Activated CD4-positive, alpha-beta T cell treated with anti-CD3 and anti-CD28 coated beads, Interleukin-2, amount 10 ng/mL, durations not matched to agents 24 days and 14 days (primary cell): ENCODE measurements at regions not wholly inside any gene's neighbourhood (a gene's known extent, or its start where the extent isn't known, plus 50 kb on each side); places are given as distances from the start of the nearest gene placed in this dataset.

Experiments
- DNase-seq: peaks from one replicate; pipeline ENCODE4 v3.0.0; 2022
- H3K27ac Mint-ChIP-seq: one replicate; pipeline ENCODE4 v1.8.0; 2022; ENCODE audit warnings: mild to moderate bottlenecking, mixed read lengths
- H3K27me3 Mint-ChIP-seq: one replicate; pipeline ENCODE4 v1.8.0; 2022; ENCODE audit warnings: mixed read lengths
- H3K36me3 Mint-ChIP-seq: one replicate; pipeline ENCODE4 v1.8.0; 2022; ENCODE audit warnings: low read depth, mild to moderate bottlenecking, mixed read lengths
- H3K4me1 Mint-ChIP-seq: one replicate; pipeline ENCODE4 v1.8.0; 2021; ENCODE audit warnings: mixed read lengths
- H3K4me3 Mint-ChIP-seq: one replicate; pipeline ENCODE4 v1.8.0; 2022; ENCODE audit warnings: mild to moderate bottlenecking, moderate library complexity, mixed read lengths
- H3K9me3 Mint-ChIP-seq: one replicate; pipeline ENCODE4 v1.8.0; 2021; ENCODE audit warnings: mixed read lengths
- intact Hi-C: fragments of 100-400 bp; cut with micrococcal nuclease; formaldehyde crosslinking; loops from one replicate; pipeline ENCODE4 v1.15.1; 2023

- no peak for DNase-seq
- Mint-ChIP-seq H3K27ac (no peak overlapping the region), H3K9me3 (no peaks in the 10 kb centered on the region), H3K36me3 (no peaks in the 10 kb centered on the region), H3K27me3 (peaks cover 10% of the 10 kb centered on the region), H3K4me3 (no peak overlapping the region), H3K4me1 (no peaks in the 10 kb centered on the region)
- intact Hi-C loops: no loop called here
Observed at GRCh38 chr2:173631127-173631460, 276.4 kb downstream of the CDCA7 start.

GRCh38 chr2:173644146-173644545, 289.5 kb downstream of the CDCA7 start:
- Mint-ChIP-seq H3K9me3 (no peaks in the 10 kb centered on the region), H3K4me1 (no peaks in the 10 kb centered on the region), H3K4me3 (no peak overlapping the region), H3K27ac (no peak overlapping the region), H3K36me3 (no peaks in the 10 kb centered on the region), H3K27me3 (peaks cover 7% of the 10 kb centered on the region)
- no peak for DNase-seq
- intact Hi-C loops: no loop called here

- no peaks in the 10 kb centered on the region for H3K9me3 Mint-ChIP-seq
- intact Hi-C loops: no loop called here
- no peak overlapping the region for H3K4me3 Mint-ChIP-seq
- no peaks in the 10 kb centered on the region for H3K4me1 Mint-ChIP-seq
- H3K27me3 Mint-ChIP-seq: no peaks in the 10 kb centered on the region
- no peak overlapping the region for H3K27ac Mint-ChIP-seq
- no peak for DNase-seq
- no peaks in the 10 kb centered on the region for H3K36me3 Mint-ChIP-seq
Observed at GRCh38 chr2:173647681-173648311, 293.1 kb downstream of the CDCA7 start.

- H3K27me3 Mint-ChIP-seq: no peaks in the 10 kb centered on the region
- DNase-seq: no peak
- no peak overlapping the region for H3K27ac Mint-ChIP-seq
- no peaks in the 10 kb centered on the region for H3K4me1 Mint-ChIP-seq
- H3K9me3 Mint-ChIP-seq: no peaks in the 10 kb centered on the region
- no peaks in the 10 kb centered on the region for H3K36me3 Mint-ChIP-seq
- no peak overlapping the region for H3K4me3 Mint-ChIP-seq
- intact Hi-C loops: no loop called here
Observed at GRCh38 chr2:173648816-173649215, 294.1 kb downstream of the CDCA7 start.

GRCh38 chr2:173649527-173650219, 295.0 kb downstream of the CDCA7 start:
- Mint-ChIP-seq H3K4me1 (no peaks in the 10 kb centered on the region), H3K36me3 (no peaks in the 10 kb centered on the region), H3K27me3 (no peaks in the 10 kb centered on the region), H3K4me3 (no peak overlapping the region), H3K9me3 (no peaks in the 10 kb centered on the region), H3K27ac (no peak overlapping the region)
- no peak for DNase-seq
- intact Hi-C loops: no loop called here

GRCh38 chr2:173651891-173652290, 297.2 kb downstream of the CDCA7 start:
- Mint-ChIP-seq H3K36me3 (no peaks in the 10 kb centered on the region), H3K4me3 (no peak overlapping the region), H3K27ac (no peak overlapping the region), H3K4me1 (no peaks in the 10 kb centered on the region), H3K9me3 (no peaks in the 10 kb centered on the region), H3K27me3 (peaks cover 3% of the 10 kb centered on the region)
- intact Hi-C loops: no loop called here
- DNase-seq: no peak

- H3K36me3 Mint-ChIP-seq: no peaks in the 10 kb centered on the region
- no peak for DNase-seq
- H3K27me3 Mint-ChIP-seq: peaks cover 3% of the 10 kb centered on the region
- no peak overlapping the region for H3K4me3 Mint-ChIP-seq
- H3K4me1 Mint-ChIP-seq: no peaks in the 10 kb centered on the region
- intact Hi-C loops: no loop called here
- no peaks in the 10 kb centered on the region for H3K9me3 Mint-ChIP-seq
- H3K27ac Mint-ChIP-seq: no peak overlapping the region
Observed at GRCh38 chr2:173652311-173652710, 297.6 kb downstream of the CDCA7 start.

- Mint-ChIP-seq H3K36me3 (no peaks in the 10 kb centered on the region), H3K27me3 (peaks cover 3% of the 10 kb centered on the region), H3K9me3 (no peaks in the 10 kb centered on the region), H3K4me1 (no peaks in the 10 kb centered on the region), H3K4me3 (no peak overlapping the region), H3K27ac (no peak overlapping the region)
- intact Hi-C loops: no loop called here
- DNase-seq: no peak
Observed at GRCh38 chr2:173652767-173653431, 298.2 kb downstream of the CDCA7 start.

- no peak overlapping the region for H3K27ac Mint-ChIP-seq
- H3K4me3 Mint-ChIP-seq: no peak overlapping the region
- H3K27me3 Mint-ChIP-seq: peaks cover 3% of the 10 kb centered on the region
- intact Hi-C loops: no loop called here
- no peak for DNase-seq
- no peaks in the 10 kb centered on the region for H3K36me3 Mint-ChIP-seq
- no peaks in the 10 kb centered on the region for H3K9me3 Mint-ChIP-seq
- H3K4me1 Mint-ChIP-seq: no peaks in the 10 kb centered on the region
Observed at GRCh38 chr2:173653432-173653805, 298.7 kb downstream of the CDCA7 start.

GRCh38 chr2:173654161-173654895, 299.7 kb downstream of the CDCA7 start:
- no peak for DNase-seq
- Mint-ChIP-seq H3K27ac (no peak overlapping the region), H3K9me3 (no peaks in the 10 kb centered on the region), H3K4me3 (no peak overlapping the region), H3K36me3 (no peaks in the 10 kb centered on the region), H3K27me3 (peaks cover 3% of the 10 kb centered on the region), H3K4me1 (no peaks in the 10 kb centered on the region)
- intact Hi-C loops: no loop called here

GRCh38 chr2:173654896-173655265, 300.2 kb downstream of the CDCA7 start:
- Mint-ChIP-seq H3K27me3 (peaks cover 3% of the 10 kb centered on the region), H3K4me3 (no peak overlapping the region), H3K27ac (no peak overlapping the region), H3K36me3 (no peaks in the 10 kb centered on the region), H3K9me3 (no peaks in the 10 kb centered on the region), H3K4me1 (no peaks in the 10 kb centered on the region)
- no peak for DNase-seq
- intact Hi-C loops: no loop called here

- no peaks in the 10 kb centered on the region for H3K36me3 Mint-ChIP-seq
- no peak overlapping the region for H3K4me3 Mint-ChIP-seq
- H3K9me3 Mint-ChIP-seq: no peaks in the 10 kb centered on the region
- no peaks in the 10 kb centered on the region for H3K4me1 Mint-ChIP-seq
- DNase-seq: no peak
- intact Hi-C loops: no loop called here
- H3K27ac Mint-ChIP-seq: no peak overlapping the region
- peaks cover 3% of the 10 kb centered on the region for H3K27me3 Mint-ChIP-seq
Observed at GRCh38 chr2:173656086-173656485, 301.4 kb downstream of the CDCA7 start.

- Mint-ChIP-seq H3K9me3 (no peaks in the 10 kb centered on the region), H3K4me1 (no peaks in the 10 kb centered on the region), H3K36me3 (no peaks in the 10 kb centered on the region), H3K27ac (no peak overlapping the region), H3K4me3 (no peak overlapping the region), H3K27me3 (peaks cover 3% of the 10 kb centered on the region)
- no peak for DNase-seq
- intact Hi-C loops: no loop called here
Observed at GRCh38 chr2:173657996-173658717, 303.5 kb downstream of the CDCA7 start.

- Mint-ChIP-seq H3K36me3 (no peaks in the 10 kb centered on the region), H3K27ac (no peak overlapping the region), H3K4me3 (no peak overlapping the region)
Observed at GRCh38 chr2:173658946-173659371, 304.3 kb downstream of the CDCA7 start.

More at GRCh38 chr2:173658946-173659371, 304.3 kb downstream of the CDCA7 start:
- no peaks in the 10 kb centered on the region for H3K4me1 Mint-ChIP-seq
- intact Hi-C loops: no loop called here
- H3K9me3 Mint-ChIP-seq: no peaks in the 10 kb centered on the region
- peaks cover 3% of the 10 kb centered on the region for H3K27me3 Mint-ChIP-seq
- DNase-seq: no peak
